HepG2 (cell line): ENCODE measurements at regions not wholly inside any gene's neighbourhood (a gene's known extent, or its start where the extent isn't known, plus 50 kb on each side); places are given as distances from the start of the nearest gene placed in this dataset.

ENCODE experiments used
- ATAC-seq: fragments of 200-7000 bp; cut with Tn5 transposase; 3 replicates; pipeline ENCODE4 v1.9.1; 2020; ENCODE audit warnings: mild to moderate bottlenecking, moderate library complexity
- BruUV-seq: library from RNA; stranded (reverse); fragments of 400-500 nt; replicated peaks from 2 replicates; lab custom pipeline; 2021; lab: Mats Ljungman, UMichigan
- CTCF ChIA-PET: fragments of 300-600 bp; formaldehyde crosslinking; extraction: SDS; loops from one replicate; lab custom pipeline; 2021; ENCODE audit warnings: low total read pairs, inconsistent platforms, low intra/inter-chr PET ratio; lab: Yijun Ruan, JAX
- POLR2A ChIA-PET: fragments of 350-600 bp; sonication (Branson Sonifier 250); formaldehyde crosslinking; loops from one replicate; lab custom pipeline; 2020; ENCODE audit warnings: antibody characterized with exemption, inconsistent platforms; lab: Yijun Ruan, JAX
- DNase-seq: peaks from one replicate; pipeline ENCODE4 v3.0.0-alpha.2; 2015; ENCODE audit warnings: low spot score
- FAIRE-seq: peaks from 3 replicates; lab custom pipeline; 2011; peaks lifted over from hg19 to GRCh38; lab: Jason Lieb, UNC
- H2AFZ ChIP-seq: one replicate; pipeline ENCODE4 v1.6.1; 2011; ENCODE audit warnings: low read length, inconsistent platforms
- H3K27ac ChIP-seq: fragments of 300-600 bp; 3 replicates; pipeline ENCODE4 v1.8.0; 2011; ENCODE audit warnings: mixed run types, mild to moderate bottlenecking, mixed read lengths, low read length, inconsistent platforms; ENCODE audit not compliant: insufficient read depth; ENCODE audit errors: extremely low read length
- H3K27me3 ChIP-seq, 2 experiments: fragments of 200-600 bp in 1 of 2; 2 replicates in 1 of 2; 3 replicates in 1 of 2; pipeline versions ENCODE4 v1.6.0 to v1.8.0; 2011; ENCODE audit warnings: low read length in 2 of 2, mild to moderate bottlenecking in 2 of 2, moderate library complexity in 2 of 2, inconsistent platforms in 1 of 2; ENCODE audit not compliant: insufficient read depth in 2 of 2, control insufficient read depth in 1 of 2
- H3K36me3 ChIP-seq, 2 experiments: fragments of 200-600 bp in 1 of 2; replicated peaks in 1 of 2; 2 replicates in 1 of 2; 3 replicates in 1 of 2; pipeline versions ENCODE4 v1.5.1 to v1.8.0; 2011; ENCODE audit warnings: low read length in 2 of 2, inconsistent platforms in 1 of 2; ENCODE audit not compliant: insufficient read depth in 2 of 2, control insufficient read depth in 1 of 2
- H3K4me1 ChIP-seq: 2 replicates; pipeline ENCODE4 v1.5.1; 2012; ENCODE audit warnings: low read length, inconsistent platforms; ENCODE audit not compliant: insufficient read depth
- H3K4me2 ChIP-seq: 2 replicates; pipeline ENCODE4 v1.6.0; 2011; ENCODE audit warnings: low read depth, low read length, inconsistent platforms
- H3K4me3 ChIP-seq, 3 experiments: fragments of 200-600 bp in 1 of 3; sonication (generic), shearing (Covaris generic) in 1 of 3; replicated peaks in 1 of 3; 2 replicates each; pipeline ENCODE4 v1.5.1; 2011 to 2016; ENCODE audit warnings: low read length in 3 of 3, inconsistent platforms in 2 of 3, low read depth in 2 of 3, mild to moderate bottlenecking in 2 of 3, control low read depth in 1 of 3, mixed read lengths in 1 of 3; ENCODE audit not compliant: insufficient read depth in 1 of 3
- H3K79me2 ChIP-seq: one replicate; pipeline ENCODE4 v1.6.1; 2011; ENCODE audit warnings: low read length, inconsistent platforms; ENCODE audit not compliant: insufficient read depth
- H3K9ac ChIP-seq: 2 replicates; pipeline ENCODE4 v1.6.0; 2011; ENCODE audit warnings: mild to moderate bottlenecking, low read depth, low read length, inconsistent platforms; ENCODE audit not compliant: insufficient read depth
- H3K9me3 ChIP-seq: 2 replicates; pipeline ENCODE4 v1.5.1; 2012; ENCODE audit warnings: mild to moderate bottlenecking, low read length
- H4K20me1 ChIP-seq: 2 replicates; pipeline ENCODE4 v1.6.0; 2011; ENCODE audit warnings: inconsistent platforms, mild to moderate bottlenecking, low read length, moderate library complexity; ENCODE audit not compliant: insufficient read depth
- FOXO1 ChIP-seq: sonication (generic); formaldehyde crosslinking; IDR thresholded peaks from 2 replicates; pipeline ENCODE4 v1.4.0; 2020; ENCODE audit warnings: missing genetic modification reagents
- GRHL1 ChIP-seq: sonication (generic); formaldehyde crosslinking; conservative IDR thresholded peaks from 2 replicates; pipeline ENCODE4 v1.8.0; 2022; ENCODE audit warnings: missing genetic modification reagents
- IRF9 ChIP-seq: sonication (generic); formaldehyde crosslinking; IDR thresholded peaks from 2 replicates; pipeline ENCODE4 v1.8.0; 2022; ENCODE audit warnings: missing genetic modification reagents, mild to moderate bottlenecking, borderline replicate concordance
- MLLT10 ChIP-seq: sonication (generic); formaldehyde crosslinking; IDR thresholded peaks from 2 replicates; pipeline ENCODE4 v1.4.0; 2020; ENCODE audit warnings: missing genetic modification reagents
- NR2F1 ChIP-seq, 2 experiments: fragments of 450-650 bp in 1 of 2; formaldehyde crosslinking in 1 of 2; IDR thresholded peaks; 2 replicates each; pipeline versions ENCODE4 v1.5.0 to v1.6.1; 2016 to 2020; ENCODE audit warnings: mild to moderate bottlenecking in 1 of 2, missing compliant biosample characterization in 1 of 2, missing genetic modification reagents in 1 of 2, moderate library complexity in 1 of 2
- PATZ1 ChIP-seq: sonication (generic); formaldehyde crosslinking; IDR thresholded peaks from 2 replicates; pipeline ENCODE4 v1.4.0; 2020; ENCODE audit warnings: missing genetic modification reagents
- RBM39 ChIP-seq: fragments of 200-400 bp; formaldehyde crosslinking; IDR thresholded peaks from one replicate; pipeline ENCODE4 v1.6.1; 2018; ENCODE audit warnings: antibody characterized with exemption, mild to moderate bottlenecking, low read depth, low read length; ENCODE audit not compliant: poor library complexity, severe bottlenecking
- TBX3 ChIP-seq: fragments of 450-650 bp; IDR thresholded peaks from 2 replicates; pipeline ENCODE4 v1.6.1; 2017; ENCODE audit warnings: antibody characterized with exemption, mild to moderate bottlenecking, inconsistent platforms, borderline replicate concordance
- ZBTB49 ChIP-seq: sonication (generic); formaldehyde crosslinking; IDR thresholded peaks from 2 replicates; pipeline ENCODE4 v1.4.0; 2020; ENCODE audit warnings: missing genetic modification reagents, borderline replicate concordance
- ZNF180 ChIP-seq: sonication (generic); formaldehyde crosslinking; IDR thresholded peaks from 2 replicates; pipeline ENCODE4 v1.4.0; 2020; ENCODE audit warnings: low read depth, missing genetic modification reagents, borderline replicate concordance
- ZNF790 ChIP-seq: sonication (generic); formaldehyde crosslinking; IDR thresholded peaks from 2 replicates; pipeline ENCODE4 v1.8.0; 2022; ENCODE audit warnings: missing genetic modification reagents, mild to moderate bottlenecking, borderline replicate concordance
- WGBS: methylation state at CpG from one replicate; pipeline ENCODE4 v1.1.6; 2017; ENCODE audit warnings: low lambda C conversion rate; 5-methylcytosine and 5-hydroxymethylcytosine counted together
- in situ Hi-C: cut with HindIII; loops from 2 replicates; pipeline ENCODE4 v1.10.0; 2017; ENCODE audit warnings: low pct_unique_long_range_greater_than_20kb; ENCODE audit not compliant: extremely low pct_ligation_motif_present
- intact Hi-C: fragments of 100-400 bp; cut with micrococcal nuclease; formaldehyde crosslinking; loops from one replicate; pipeline ENCODE4 v1.10.0; 2022; ENCODE audit not compliant: unreplicated experiment

GRCh38 chr6:67353861-67354260 is 1281.2 kb upstream of the ADGRB3 start:
- H4K20me1 ChIP-seq = no peaks in the 10 kb centered on the region
- ATAC-seq = no peak
- intact Hi-C loops (no loop called here), in situ Hi-C loops (no loop called here)
- no peaks in the 10 kb centered on the region for H3K9me3 ChIP-seq
- CTCF ChIA-PET = no interaction called here
- DNase-seq = no peak
- H2AFZ ChIP-seq = no peak overlapping the region
- no peak overlapping the region for H3K4me3 ChIP-seq
- BruUV-seq = no TSS peak
- H3K36me3 ChIP-seq = no peaks in the 10 kb centered on the region
- WGBS = under 1% methylated on average over 3 of the region's 3 CpGs
- H3K27me3 ChIP-seq = no peaks in the 10 kb centered on the region
- FAIRE-seq = no peak
- H3K4me2 ChIP-seq = no peak overlapping the region
- no peak overlapping the region for H3K27ac ChIP-seq
- TF ChIP-seq ZNF180 (CRISPR knock-in tag) = no peak
- H3K4me1 ChIP-seq = no peaks in the 10 kb centered on the region
- POLR2A ChIA-PET = no interaction called here
- H3K79me2 ChIP-seq = no peaks in the 10 kb centered on the region
- no peak overlapping the region for H3K9ac ChIP-seq

GRCh38 chr6:67352717-67353116 is 1282.4 kb upstream of the ADGRB3 start:
- Histone ChIP-seq H3K9ac (no peak overlapping the region), H4K20me1 (no peaks in the 10 kb centered on the region), H3K9me3 (no peaks in the 10 kb centered on the region), H3K27ac (no peak overlapping the region), H3K36me3 (no peaks in the 10 kb centered on the region), H3K27me3 (no peaks in the 10 kb centered on the region), H2AFZ (no peak overlapping the region), H3K79me2 (no peaks in the 10 kb centered on the region), H3K4me3 (no peak overlapping the region), H3K4me2 (no peak overlapping the region), H3K4me1 (no peaks in the 10 kb centered on the region)
- in situ Hi-C loops (no loop called here), intact Hi-C loops (no loop called here)
- ChIA-PET POLR2A (no interaction called here), CTCF (no interaction called here)
- BruUV-seq = no TSS peak
- 24% methylated on average over 10 of the region's 10 CpGs for WGBS
- ATAC-seq (no peak), FAIRE-seq (no peak), DNase-seq (no peak)
- TF ChIP-seq PATZ1 (no peak), RBM39 (no peak), TBX3 (no peak), IRF9 (CRISPR knock-in tag) (no peak), ZNF790 (CRISPR knock-in tag) (no peak), NR2F1 (CRISPR knock-in tag; IDR thresholded peaks at IDR 0.05) (no peak), GRHL1 (CRISPR knock-in tag) (no peak), MLLT10 (CRISPR knock-in tag) (no peak), ZBTB49 (no peak), FOXO1 (CRISPR knock-in tag) (no peak)
